Germinal center (tissue), 1 donor: ENCODE measurements at regions not wholly inside any gene's neighbourhood (a gene's known extent, or its start where the extent isn't known, plus 50 kb on each side); places are given as distances from the start of the nearest gene placed in this dataset.
"Not testable (repeated sequence)": the region's sequence is repeated elsewhere in the genome, so short reads cannot be mapped to it uniquely, and the experiment has no call there.

Source experiments
- DNase-seq: peaks from one replicate; pipeline ENCODE4 v3.0.0; 2012; ENCODE audit warnings: mixed read lengths, low spot score

DNA sequence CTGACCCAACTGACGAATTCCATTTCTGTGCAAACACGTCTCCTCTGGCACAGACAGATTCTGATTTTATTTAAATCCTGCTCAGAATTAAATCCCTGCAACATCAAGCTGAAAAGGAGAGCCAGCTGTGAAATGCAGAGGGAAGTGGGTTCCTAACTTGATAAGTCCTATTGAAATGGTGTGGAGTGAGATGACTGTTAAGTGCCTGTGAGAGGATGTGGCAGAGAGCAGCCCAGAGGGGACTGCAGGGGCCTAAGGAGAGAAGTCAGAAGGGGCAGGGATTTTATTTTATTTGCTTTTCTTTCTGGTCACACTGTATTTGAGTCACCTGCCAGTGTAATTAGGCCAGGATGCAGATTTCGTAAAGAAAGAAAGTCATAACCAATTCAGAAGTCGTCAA, 277.4 kb downstream of the NKX6-1 start:
- no peak for DNase-seq

DNA sequence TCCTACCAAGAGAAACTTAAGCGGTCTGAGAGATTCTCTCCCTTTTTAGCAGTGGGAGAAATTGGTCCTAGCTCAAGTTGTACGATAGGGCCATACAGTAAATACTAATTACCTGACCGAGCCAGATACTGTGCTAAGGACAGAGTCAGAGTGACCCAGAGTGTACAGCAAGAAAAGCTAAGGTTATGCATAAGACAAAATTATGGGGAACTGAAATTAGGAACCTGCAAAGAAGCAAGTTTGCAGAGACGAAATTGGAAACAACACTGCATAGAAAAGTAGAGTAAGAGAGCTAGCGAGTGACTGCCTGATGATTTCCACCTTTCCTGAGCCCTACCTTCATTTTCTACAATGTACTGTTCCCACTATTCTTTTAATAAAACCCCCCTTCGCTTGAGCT, 278.1 kb downstream of the NKX6-1 start:
- DNase-seq = no peak

DNA sequence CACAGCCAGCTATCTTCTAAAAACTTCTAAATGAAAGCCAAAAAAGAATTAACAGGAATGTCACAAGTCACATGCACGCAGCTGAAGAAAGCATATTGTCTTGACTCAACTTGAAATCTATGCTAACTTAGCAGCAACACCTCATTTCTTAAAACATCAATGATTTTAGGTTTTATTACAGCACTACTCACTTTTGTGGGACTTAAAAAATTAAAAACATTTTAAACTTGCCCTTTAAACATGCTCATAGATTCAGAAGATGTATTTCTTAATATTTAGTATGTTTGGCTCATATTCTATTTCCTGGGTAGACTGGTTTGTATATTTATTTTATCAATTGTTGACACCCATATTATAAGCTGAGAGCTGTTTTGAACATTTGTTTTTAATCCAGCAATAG, 279.4 kb downstream of the NKX6-1 start:
- DNase-seq = no peak

DNA sequence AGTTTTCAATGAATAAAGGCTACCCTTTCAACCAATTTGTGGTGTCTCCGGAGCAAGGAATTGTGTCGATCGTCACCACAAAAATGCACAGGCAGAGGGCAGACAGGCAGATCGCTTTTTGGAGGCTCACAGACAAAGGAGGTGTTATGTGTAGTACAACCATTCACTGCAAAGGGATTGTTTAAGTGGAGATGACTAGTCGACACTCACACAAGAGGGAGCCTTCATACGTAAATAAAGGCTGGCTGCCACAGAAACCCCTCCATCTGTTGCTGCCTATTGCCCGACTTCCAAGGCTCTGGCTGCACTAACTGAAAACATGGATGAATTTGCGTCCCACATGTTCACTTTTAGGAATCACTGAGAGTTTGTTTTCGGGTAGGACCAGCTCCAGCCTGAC, 281.1 kb downstream of the NKX6-1 start:
- no peak for DNase-seq

DNA sequence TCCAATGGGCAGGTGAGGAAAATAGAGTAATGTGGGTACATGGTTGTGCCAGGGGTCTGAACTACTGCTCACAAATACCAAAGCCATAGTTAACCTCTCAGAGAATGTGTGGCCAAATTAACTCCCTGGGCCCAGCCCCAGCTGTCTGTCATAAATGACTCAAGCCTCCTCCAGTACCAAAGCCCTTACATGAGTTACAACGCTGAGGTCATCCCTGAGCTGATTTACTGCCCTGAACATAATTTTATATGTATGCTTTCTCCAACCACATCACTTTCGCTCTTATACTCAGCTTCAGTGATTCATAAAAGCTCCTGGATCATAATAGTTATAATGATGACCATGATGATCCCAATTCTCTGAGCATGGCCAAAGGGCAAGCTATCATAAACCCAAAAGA, 283.9 kb downstream of the NKX6-1 start:
- DNase-seq = no peak

DNA sequence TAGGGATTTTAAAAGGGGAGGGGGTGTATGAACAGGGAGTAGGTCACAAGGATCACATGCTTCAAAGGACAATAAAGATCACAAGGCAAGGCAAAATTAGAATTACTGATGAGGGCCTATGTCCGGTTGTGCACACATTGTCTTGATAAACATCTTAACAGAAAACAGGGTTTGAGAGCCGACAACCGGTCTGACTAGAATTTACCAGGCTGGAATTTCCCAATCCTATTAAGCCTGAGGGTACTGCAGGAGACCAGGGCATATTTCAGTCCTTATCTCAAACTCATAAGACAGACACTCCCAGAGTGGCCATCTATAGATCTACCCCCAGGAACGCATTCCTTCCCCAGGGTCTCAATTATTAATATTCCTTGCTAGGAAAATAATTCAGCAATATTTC, 292.9 kb downstream of the NKX6-1 start:
- not testable (repeated sequence) for DNase-seq

DNA sequence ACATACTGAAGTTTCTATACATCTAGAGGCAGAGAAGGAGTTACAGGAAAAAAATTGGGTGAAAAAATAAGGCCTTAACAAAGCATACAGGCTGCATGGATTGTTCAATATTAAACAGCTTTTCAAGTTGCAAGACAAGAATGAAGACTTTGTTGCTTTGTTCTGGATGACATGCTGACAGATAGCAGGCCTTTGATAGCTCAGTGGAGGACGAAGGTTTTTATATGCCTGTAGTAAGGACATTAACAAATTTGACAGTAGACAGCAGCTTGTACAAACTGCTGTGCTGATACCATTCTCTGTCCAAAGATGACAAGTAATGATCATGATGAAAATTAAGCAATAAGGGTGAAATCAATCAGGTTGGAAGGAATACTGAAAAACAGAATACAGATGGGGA, 309.9 kb downstream of the NKX6-1 start:
- DNase-seq = no peak

DNA sequence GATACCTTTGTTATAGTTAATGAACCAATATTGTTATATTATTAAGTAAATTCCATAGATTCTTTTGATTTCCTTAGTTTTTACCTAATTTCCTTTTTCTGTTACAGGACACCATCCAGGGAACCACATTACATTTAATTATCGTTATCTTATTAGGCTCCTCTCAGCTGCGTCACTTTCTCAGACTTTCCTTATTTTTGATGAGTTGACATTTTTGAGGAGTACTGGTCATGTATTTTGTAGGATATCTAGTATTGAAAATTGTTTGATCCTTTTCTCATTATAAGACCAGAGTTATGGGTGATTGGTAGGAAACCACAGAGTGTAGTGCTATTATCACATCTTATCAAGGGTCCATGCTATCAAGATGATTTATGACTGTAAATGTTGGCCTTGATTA, 319.7 kb downstream of the NKX6-1 start:
- no peak for DNase-seq

DNA sequence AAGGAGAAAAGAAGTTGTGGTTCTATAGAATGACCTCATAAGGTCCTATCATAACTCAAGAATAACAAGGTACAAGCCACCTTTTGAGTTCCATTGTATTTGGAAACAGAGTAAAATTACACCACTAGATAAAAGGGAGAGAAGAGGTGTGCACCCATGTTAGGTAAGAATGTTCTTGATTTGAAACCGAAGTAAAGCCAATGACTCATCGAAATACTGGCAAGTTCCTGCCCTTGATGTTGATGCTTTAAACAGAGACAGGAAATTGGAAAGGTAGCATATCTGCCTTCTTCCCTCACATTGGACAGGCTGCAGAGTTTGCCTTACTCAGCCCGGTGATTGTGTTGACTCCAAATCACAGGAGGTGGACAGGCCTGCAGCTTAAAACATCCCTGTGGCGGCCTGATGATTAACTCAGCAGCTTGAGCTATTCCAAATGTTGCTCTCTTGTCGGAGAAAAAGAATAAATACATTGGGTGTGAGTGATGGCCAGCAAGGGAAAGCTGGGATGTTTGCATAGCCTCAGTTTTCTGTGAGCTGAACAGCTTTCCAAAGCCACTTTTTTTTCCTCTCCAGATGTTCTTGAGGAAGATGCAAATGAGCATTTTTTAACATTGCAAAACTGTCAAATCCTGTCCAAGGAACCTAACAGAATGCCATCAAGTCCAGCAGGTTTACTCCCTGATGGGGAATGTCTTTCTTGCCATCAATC, 321.1 kb downstream of the NKX6-1 start:
- no peak for DNase-seq

DNA sequence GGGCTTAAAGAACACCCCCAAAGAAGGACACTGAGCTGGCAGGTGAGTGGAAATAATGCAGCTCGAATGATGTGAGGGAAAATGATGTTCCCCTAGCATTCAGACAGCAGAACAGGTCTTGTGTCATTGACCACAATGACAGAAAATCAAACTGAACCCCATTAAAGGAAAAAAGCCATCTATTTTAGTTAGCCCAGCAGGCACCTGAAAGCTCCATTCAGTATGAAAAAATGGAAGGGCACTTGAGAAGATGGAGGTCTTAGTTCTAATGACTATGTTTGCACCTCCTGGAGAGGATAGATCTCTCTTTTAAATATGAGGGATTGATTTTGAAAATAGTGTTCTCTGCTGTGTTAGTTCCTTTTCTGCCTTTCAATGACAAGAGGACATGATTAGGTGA, 323.1 kb downstream of the NKX6-1 start:
- DNase-seq = no peak

DNA sequence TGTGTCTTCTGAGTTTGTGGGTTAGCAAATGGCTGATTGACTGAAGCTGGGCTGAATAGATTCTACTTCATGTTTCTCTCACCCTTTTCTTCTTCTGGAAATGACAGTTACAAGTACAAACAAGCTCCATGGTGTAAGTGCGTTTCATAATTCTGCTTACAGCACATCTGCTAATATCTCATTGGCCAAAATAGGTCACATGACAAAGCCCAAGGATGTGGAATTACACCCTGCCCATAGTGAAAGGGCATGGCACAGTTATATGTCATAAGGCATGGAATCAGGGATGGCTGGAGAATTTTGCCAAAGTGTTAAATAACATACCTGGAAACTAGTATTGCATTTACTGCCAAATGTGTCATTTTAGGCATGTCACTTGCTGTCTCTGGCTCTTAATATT, 327.2 kb downstream of the NKX6-1 start:
- DNase-seq = no peak

DNA sequence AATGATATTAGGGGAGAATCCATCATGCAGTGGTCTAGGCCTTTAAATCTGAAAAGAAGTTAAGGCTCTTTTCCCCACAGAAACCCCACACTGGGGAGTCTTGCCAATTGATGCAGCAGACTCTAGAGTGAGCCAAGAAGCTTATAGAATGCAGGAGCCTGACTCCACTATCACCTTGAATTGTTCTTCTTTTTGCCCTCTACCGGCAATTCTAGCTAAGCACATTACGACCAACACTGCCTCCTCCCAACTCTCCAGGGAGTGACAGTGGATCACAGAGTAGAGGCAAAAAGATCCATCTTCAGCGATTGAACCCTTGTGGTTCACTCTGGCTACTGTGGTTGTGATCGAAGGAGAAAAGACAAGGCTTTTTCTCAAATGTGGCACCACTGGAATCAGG, 331.5 kb downstream of the NKX6-1 start:
- DNase-seq = no peak

DNA sequence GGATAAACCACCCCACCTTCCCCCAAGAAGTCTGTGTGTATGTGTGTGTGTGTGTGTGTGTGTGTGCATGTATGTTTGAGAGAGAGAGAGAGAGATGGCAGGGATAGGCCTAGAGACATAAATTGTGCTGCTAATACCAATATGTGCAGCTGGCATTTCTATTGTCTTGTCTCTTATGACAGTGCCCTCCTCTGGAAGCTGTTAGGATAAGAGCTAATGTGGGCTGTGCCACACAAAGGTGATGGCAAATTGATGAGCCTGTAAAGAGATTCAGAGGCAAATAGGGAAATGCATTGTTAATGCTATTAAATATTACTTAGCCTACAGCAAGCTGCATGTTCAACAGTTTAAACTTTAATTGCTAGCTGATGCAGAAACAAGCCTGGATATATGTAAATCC, 332.0 kb downstream of the NKX6-1 start:
- no peak for DNase-seq

DNA sequence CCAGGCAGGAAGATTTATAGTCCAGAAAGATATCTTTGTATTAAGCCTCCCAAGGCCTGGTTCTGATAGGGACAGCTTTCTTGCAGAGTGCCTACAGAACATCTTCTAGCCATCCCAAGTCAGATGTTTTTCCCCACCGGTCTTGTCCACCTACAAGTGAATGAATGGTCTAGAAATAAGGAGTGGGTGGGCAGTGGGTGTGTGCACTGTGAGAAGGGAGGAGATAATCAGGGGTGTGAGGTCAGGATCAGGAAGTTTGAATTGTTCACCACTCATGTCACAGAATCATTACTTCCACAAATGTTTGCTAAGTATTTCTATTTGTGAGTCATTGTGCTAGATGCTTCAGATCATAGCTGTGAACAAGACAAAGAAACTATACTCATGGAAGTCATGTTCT, 332.6 kb downstream of the NKX6-1 start:
- DNase-seq = no peak

DNA sequence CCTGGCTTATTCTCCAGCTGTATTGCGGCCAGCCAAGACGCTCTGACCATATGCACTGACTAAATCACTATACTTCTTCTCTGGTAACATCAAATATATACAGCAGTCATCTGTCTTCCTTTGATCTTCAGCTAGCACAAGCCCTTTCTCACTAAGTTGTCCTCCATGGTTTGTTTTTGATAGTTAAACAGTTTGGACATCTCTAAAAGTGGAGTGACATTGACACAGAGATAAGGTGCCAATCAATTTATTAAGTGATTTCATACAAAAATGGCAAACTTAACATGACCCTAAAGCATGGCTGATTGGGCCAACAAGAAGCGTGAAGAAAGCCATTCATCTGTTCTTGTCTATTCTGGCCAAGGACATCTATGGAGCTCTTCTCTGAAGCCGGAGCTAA, 334.9 kb downstream of the NKX6-1 start:
- no peak for DNase-seq

DNA sequence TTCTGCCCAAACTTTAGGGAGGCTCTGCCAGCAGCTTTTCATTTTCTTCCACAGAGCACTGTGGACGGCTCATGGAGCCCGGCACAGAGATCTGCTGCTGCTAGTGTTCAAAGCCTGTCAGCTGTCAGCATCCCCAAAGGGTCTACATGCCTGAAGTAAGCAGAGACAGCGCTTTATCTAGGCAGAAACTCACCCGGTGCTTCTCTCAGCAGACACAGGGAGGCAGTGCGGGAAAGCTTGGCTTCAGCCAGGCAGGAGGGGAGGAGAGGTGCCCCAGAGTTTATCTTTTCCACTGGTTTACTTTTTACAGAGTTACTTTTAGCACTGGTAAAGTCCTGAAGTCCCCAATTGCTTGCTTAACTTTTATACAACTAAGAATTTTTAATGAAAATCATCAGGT, 339.3 kb downstream of the NKX6-1 start:
- DNase-seq = no peak

DNA sequence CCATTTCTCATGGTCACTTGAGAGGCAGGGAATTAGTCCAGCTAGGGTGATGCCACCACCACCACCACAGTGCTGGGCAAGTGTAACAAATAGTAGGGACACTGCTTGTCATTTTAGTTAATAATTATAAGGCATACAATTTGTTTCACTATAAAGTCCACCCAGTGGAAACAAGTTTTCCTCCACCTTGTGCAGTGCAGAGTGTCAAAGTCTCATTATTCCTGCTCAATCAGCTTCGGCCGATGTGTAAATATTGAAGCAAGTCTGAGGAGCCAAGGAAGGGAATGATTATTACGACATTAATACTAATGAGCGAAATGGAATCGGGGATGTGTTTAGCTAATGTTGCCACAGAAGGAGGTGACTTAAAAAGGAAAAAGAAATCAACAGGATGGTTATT, 340.4 kb downstream of the NKX6-1 start:
- no peak for DNase-seq

DNA sequence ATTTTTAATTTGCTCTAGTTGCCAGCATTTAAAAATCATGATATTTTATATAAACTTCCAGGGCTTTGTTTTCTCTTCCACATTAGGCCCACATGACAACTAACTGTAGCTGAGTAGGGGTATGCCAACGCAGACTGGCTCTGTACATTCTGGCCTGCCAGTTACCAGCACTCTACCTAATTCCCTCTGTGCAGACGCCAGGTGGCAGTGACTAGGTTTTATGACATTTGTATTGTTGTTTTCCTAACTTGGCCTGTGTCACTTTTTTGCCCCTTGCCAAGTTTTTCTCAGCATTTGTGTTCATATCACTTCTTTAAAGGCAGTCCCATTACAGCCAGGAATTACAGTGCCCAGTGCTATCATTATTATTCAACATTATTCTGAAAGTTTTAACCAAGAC, 347.5 kb downstream of the NKX6-1 start:
- DNase-seq = no peak

DNA sequence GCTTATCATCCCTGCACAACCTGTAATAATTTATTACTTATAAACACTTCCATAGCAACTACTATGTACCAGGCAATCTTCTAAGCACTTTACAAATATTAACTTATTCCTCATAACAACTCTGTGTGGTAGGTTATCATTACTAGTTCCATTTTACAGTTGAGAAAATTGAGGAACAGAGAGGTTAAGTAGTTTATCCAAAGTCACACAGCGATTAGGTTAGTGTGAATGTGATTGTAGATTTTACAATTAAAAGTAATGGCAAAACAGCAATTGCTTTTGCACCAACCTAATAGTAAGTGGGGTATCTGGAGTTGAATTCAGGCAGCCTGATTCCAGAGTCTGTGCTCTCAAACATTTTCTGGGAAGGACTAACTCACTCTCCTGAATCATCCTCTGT, 348.9 kb downstream of the NKX6-1 start:
- no peak for DNase-seq

DNA sequence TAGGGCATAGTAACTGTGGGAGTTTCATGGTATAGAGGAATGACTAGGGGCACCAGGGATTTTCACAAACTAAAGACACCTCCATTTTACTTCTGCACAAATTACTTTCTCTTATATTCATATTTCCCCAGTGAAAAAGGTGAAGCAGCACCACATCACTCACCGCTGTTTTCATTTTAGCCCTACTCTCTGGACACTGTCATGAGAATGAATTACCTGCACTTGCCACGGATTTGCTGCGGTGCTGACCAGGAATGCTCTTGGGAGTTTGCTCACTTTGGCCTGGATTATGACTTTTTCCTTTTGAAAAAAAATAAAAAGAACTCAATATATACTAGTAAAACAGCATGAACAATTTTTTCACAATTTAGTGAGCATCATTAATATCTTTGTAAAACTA, 351.3 kb downstream of the NKX6-1 start:
- DNase-seq = no peak

DNA sequence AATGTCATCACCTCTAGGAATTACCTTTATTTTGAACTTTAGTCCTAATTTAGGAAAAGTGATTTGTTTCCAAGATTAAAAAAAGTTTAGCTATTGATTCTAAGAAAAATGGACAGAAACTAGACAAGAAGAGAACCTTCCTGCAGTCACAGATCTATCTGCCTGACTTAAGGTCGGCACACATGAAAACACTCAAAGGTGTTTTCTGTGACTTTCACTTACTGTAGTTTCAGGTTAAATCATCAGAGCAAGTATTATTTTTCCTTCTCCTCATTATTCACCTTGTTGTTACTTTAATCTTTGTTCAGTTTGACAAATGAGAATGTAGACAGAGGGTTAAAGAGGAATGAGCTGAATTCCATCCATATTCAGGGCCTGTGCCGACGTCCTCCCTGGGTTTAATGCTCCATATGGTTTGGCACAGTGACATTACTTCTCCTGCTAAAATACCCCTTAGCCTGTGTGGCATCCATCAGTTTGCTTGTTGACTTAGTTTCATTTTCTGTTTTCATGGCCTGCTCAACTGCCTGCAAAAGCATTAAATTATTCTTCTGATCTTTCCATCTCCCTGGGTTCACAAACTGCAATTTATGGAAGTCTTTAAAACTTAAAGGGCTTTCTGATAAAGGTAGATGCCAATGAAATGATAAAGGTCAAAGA, 352.7 kb downstream of the NKX6-1 start:
- DNase-seq = no peak

DNA sequence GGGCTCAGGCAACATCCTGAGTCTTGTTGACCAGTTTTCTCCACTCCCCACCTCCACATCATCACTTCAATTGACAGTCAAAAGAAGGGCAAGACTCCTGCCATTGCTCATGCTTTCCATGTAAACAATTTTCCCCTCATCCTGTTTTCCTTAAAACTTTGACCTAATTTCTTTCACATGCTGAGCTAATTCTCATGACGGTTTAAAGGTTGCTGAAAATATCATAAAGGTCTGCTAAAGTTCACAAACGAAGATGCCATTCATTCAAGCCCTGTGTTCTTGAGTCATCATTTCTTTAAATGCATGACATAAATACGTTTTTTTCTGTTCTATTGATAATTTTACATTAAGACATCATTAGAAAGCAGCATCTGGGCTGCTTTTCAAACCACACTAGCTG, 353.9 kb downstream of the NKX6-1 start:
- DNase-seq = no peak

DNA sequence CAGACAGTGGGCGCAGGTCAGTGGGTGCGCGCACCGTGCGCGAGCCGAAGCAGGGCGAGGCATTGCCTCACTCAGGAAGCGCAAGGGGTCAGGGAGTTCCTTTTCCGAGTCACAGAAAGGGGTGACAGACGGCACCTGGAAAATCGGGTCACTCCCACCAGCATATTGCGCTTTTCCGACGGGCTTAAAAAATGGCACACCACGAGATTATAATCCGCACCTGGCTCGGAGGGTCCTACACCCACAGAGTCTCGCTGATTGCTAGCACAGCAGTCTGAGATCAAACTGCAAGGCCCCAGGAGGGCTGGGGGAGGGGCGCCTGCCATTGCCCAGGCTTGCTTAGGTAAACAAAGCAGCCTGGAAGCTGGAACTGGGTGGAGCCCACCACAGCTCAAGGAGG, 372.2 kb downstream of the NKX6-1 start:
- DNase-seq = not testable (repeated sequence)
